Neural crest cell (in vitro differentiated cells): ENCODE measurements at regions not wholly inside any gene's neighbourhood (a gene's known extent, or its start where the extent isn't known, plus 50 kb on each side); places are given as distances from the start of the nearest gene placed in this dataset.

Source experiments
- DNase-seq: peaks from one replicate; pipeline ENCODE4 v3.0.0; 2021; ENCODE audit warnings: low read depth, mixed read lengths, low spot score
- H3K27ac Mint-ChIP-seq: one replicate; pipeline ENCODE4 v1.8.0; 2021; ENCODE audit warnings: mild to moderate bottlenecking, mixed read lengths; ENCODE audit not compliant: unreplicated experiment
- H3K27me3 Mint-ChIP-seq: 2 replicates; pipeline ENCODE4 v1.8.0; 2021; ENCODE audit warnings: low read depth, mild to moderate bottlenecking, mixed read lengths
- H3K36me3 Mint-ChIP-seq: 2 replicates; pipeline ENCODE4 v1.8.0; 2021; ENCODE audit warnings: low read depth, mild to moderate bottlenecking, mixed read lengths
- H3K4me1 Mint-ChIP-seq: 2 replicates; pipeline ENCODE4 v1.8.0; 2021; ENCODE audit warnings: mixed read lengths
- H3K4me3 Mint-ChIP-seq: one replicate; pipeline ENCODE4 v1.8.0; 2021; ENCODE audit warnings: mild to moderate bottlenecking, mixed read lengths
- H3K9me3 Mint-ChIP-seq: 2 replicates; pipeline ENCODE4 v1.8.0; 2021; ENCODE audit warnings: mixed read lengths
- TF ChIP-seq, protein P1 (sequence below): fragments of 200-600 bp; sonication (generic); conservative IDR thresholded peaks from 2 replicates; pipeline ENCODE4 v1.5.0; 2021; ENCODE audit warnings: antibody characterized with exemption, mild to moderate bottlenecking

DNA sequence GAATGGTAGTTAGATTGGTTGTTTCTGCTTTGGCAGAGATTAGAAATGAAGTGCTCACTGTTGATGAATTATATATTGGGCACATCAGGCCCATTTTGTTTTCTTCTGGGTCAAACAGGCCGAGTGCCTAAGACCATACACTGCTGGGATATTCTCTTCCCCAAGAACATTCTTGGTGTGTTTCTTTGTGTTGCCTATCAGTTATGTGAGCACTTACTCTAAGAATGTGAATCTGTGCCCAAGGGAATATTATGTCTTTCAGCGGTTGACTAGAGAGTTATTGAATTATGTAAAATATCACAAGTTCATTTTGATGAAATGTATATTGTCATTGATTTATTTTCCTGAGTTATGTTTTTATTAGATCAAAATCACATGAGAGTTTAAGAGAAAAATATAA, 255.5 kb upstream of the SMIM30 start:
- Mint-ChIP-seq H3K4me3 (no peak overlapping the region), H3K27ac (no peak overlapping the region), H3K36me3 (no peaks in the 10 kb centered on the region), H3K9me3 (no peaks in the 10 kb centered on the region), H3K27me3 (peaks cover 9% of the 10 kb centered on the region), H3K4me1 (no peaks in the 10 kb centered on the region)
- DNase-seq: no peak
- TF ChIP-seq, protein P1, sequence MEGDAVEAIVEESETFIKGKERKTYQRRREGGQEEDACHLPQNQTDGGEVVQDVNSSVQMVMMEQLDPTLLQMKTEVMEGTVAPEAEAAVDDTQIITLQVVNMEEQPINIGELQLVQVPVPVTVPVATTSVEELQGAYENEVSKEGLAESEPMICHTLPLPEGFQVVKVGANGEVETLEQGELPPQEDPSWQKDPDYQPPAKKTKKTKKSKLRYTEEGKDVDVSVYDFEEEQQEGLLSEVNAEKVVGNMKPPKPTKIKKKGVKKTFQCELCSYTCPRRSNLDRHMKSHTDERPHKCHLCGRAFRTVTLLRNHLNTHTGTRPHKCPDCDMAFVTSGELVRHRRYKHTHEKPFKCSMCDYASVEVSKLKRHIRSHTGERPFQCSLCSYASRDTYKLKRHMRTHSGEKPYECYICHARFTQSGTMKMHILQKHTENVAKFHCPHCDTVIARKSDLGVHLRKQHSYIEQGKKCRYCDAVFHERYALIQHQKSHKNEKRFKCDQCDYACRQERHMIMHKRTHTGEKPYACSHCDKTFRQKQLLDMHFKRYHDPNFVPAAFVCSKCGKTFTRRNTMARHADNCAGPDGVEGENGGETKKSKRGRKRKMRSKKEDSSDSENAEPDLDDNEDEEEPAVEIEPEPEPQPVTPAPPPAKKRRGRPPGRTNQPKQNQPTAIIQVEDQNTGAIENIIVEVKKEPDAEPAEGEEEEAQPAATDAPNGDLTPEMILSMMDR: no peak

DNA sequence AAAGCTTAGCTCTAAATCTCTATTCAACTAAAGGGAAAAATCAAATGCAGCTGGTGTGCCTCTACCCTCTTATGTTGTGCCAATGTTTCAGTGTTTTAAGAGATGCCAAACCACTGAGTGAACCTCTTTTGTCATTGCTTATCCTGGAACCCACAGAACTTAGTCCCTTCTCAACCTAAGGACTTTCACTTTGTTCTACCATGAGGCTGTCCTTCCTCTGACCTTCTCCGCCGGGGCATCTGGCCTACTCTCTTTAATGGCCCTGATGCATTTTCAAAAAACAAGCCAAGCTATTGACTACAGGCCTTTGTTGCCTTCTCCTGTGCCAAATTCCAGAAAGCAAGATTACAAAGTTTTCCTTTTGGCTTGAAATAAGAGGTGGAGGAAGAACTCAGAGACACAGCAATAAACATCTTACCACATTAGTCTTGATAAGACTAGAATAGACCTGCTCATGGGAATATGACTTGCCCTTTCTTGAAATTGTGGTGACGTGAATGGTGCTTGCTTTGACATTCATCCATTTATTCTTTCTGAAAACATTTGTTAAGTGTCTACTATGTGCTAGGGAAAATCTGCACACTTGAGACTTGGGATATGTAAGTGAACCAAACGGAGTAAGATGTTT, 253.2 kb upstream of the SMIM30 start:
- peaks cover 2% of the 10 kb centered on the region for H3K9me3 Mint-ChIP-seq
- no peaks in the 10 kb centered on the region for H3K36me3 Mint-ChIP-seq
- H3K4me1 Mint-ChIP-seq: no peaks in the 10 kb centered on the region
- H3K27ac Mint-ChIP-seq: no peak overlapping the region
- TF ChIP-seq, protein P1: no peak
- DNase-seq: no peak
- H3K27me3 Mint-ChIP-seq: no peaks in the 10 kb centered on the region
- no peak overlapping the region for H3K4me3 Mint-ChIP-seq

DNA sequence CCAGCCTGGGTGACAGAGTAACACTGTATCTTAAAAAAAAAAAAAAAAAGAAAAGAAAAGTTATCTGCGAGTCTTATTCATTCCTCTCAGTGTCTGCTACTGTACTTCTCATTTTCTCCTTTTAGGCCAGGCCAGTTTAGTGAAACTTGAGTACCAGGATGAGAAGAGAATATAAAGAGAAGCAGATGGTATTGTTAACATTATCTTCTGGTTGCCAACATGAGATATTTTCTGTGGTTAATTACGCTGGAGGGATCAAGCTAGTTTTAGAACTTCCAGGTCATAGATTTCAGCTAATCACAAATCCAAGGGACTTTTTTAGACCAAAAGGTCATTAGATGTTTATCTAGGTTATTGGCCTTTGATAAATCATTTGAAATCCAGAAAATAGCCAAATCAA, 252.6 kb upstream of the SMIM30 start:
- H3K4me1 Mint-ChIP-seq: no peaks in the 10 kb centered on the region
- H3K36me3 Mint-ChIP-seq: no peaks in the 10 kb centered on the region
- no peak for DNase-seq
- TF ChIP-seq, protein P1: no peak
- peaks cover 2% of the 10 kb centered on the region for H3K9me3 Mint-ChIP-seq
- H3K27me3 Mint-ChIP-seq: no peaks in the 10 kb centered on the region
- H3K4me3 Mint-ChIP-seq: no peak overlapping the region
- H3K27ac Mint-ChIP-seq: no peak overlapping the region

DNA sequence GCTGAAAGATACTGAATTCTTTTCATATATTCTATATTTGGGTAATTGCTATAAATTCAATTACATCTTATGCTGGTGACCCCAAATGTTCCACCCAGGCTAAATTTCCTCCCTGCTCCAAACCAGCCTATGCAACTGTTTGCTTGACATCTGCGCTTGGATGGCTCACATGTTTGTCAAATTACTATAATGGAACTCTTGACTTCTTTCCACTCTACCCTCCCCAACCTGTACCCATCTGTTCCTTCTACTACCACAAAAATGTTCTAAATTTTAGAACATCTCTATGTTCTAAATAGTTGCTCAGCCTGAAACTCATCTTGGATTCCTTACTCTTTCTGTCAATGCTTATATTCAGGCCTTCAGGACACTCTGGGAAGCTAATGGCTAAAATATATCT, 249.9 kb upstream of the SMIM30 start:
- TF ChIP-seq, protein P1: no peak
- H3K4me1 Mint-ChIP-seq: no peaks in the 10 kb centered on the region
- H3K36me3 Mint-ChIP-seq: no peaks in the 10 kb centered on the region
- peaks cover 3% of the 10 kb centered on the region for H3K27me3 Mint-ChIP-seq
- no peak overlapping the region for H3K27ac Mint-ChIP-seq
- no peak overlapping the region for H3K4me3 Mint-ChIP-seq
- no peak for DNase-seq
- peaks cover 2% of the 10 kb centered on the region for H3K9me3 Mint-ChIP-seq

DNA sequence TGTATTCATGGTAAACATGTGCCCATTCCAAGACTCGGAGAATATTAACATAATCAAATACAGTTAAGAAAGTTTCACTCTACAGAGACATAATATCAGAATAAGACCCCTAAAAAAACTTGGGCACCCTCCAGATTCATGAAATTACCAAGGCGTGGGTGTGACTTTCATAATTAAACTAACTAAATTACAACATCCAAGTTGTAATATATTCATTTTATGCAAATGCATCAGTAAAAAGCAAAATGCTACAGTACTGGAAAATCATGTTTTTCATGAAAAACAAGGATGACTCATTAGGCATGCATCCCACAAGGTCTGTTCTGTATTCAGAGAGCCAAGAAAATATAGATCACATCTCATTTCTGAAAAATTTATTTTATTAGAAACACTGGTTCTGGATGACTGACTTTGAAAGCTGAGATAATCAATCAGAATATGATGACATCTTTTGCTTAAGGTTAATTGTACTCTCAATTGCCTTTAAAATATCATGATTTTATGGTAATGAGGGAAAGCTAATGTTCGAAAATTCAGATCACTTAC, 248.8 kb upstream of the SMIM30 start:
- no peak for DNase-seq
- H3K27me3 Mint-ChIP-seq: peaks cover 3% of the 10 kb centered on the region
- H3K9me3 Mint-ChIP-seq: peaks cover 2% of the 10 kb centered on the region
- H3K27ac Mint-ChIP-seq: no peak overlapping the region
- H3K4me1 Mint-ChIP-seq: no peaks in the 10 kb centered on the region
- H3K36me3 Mint-ChIP-seq: no peaks in the 10 kb centered on the region
- no peak overlapping the region for H3K4me3 Mint-ChIP-seq
- TF ChIP-seq, protein P1: no peak
